ENCODE measurements at regions not wholly inside any gene's neighbourhood (a gene's known extent, or its start where the extent isn't known, plus 50 kb on each side); places are given as distances from the start of the nearest gene placed in this dataset.

- Histone ChIP-seq H3K4me2 (ENCODE audit: insufficient read depth, low read length) (no peak overlapping the region), H2AFZ (ENCODE audit: low read depth, low read length) (no peak overlapping the region), H3K27me3 (ENCODE audit: insufficient read depth, low read length, poor library complexity) (no peaks in the 10 kb centered on the region), H4K20me1 (ENCODE audit: insufficient read depth, low read length) (no peaks in the 10 kb centered on the region), H3K9ac (ENCODE audit: low read depth, low read length) (no peak overlapping the region), H3K36me3 (ENCODE audit: insufficient read depth, low read length) (no peaks in the 10 kb centered on the region), H3K9me3 (ENCODE audit: insufficient read depth, low read length, severe bottlenecking) (no peaks in the 10 kb centered on the region), H3K27ac (ENCODE audit: low read length) (no peak overlapping the region), H3K4me1 (ENCODE audit: insufficient read depth, low read length) (no peaks in the 10 kb centered on the region), H3K79me2 (ENCODE audit: insufficient read depth, low read length) (no peaks in the 10 kb centered on the region), H3K4me3 (ENCODE audit: low read depth in 1 of 2, low read length in 2 of 2) (no peak overlapping the region)
- TF ChIP-seq EZH2 (IDR thresholded peaks at IDR 0.05; ENCODE audit: borderline replicate concordance, low read depth, low read length, severe bottlenecking) (no peak), CTCF (IDR thresholded peaks at IDR 0.05; ENCODE audit: borderline replicate concordance, extremely low read depth, low read length, poor library complexity, severe bottlenecking) (no peak)
- DNase-seq: no peak
- no peak for ATAC-seq (ENCODE audit: insufficient read depth, low read depth)
Observed at GRCh38 chr7:1348823-1349335, 110.4 kb downstream of the MICALL2 start.

- Histone ChIP-seq H3K4me2 (ENCODE audit: insufficient read depth, low read length) (no peak overlapping the region), H3K4me3 (ENCODE audit: low read depth in 1 of 2, low read length in 2 of 2) (no peak overlapping the region), H2AFZ (ENCODE audit: low read depth, low read length) (no peak overlapping the region), H3K27ac (ENCODE audit: low read length) (no peak overlapping the region), H3K27me3 (ENCODE audit: insufficient read depth, low read length, poor library complexity) (no peaks in the 10 kb centered on the region), H3K4me1 (ENCODE audit: insufficient read depth, low read length) (no peaks in the 10 kb centered on the region), H3K9ac (ENCODE audit: low read depth, low read length) (no peak overlapping the region), H3K36me3 (ENCODE audit: insufficient read depth, low read length) (no peaks in the 10 kb centered on the region), H3K9me3 (ENCODE audit: insufficient read depth, low read length, severe bottlenecking) (no peaks in the 10 kb centered on the region), H3K79me2 (ENCODE audit: insufficient read depth, low read length) (no peaks in the 10 kb centered on the region), H4K20me1 (ENCODE audit: insufficient read depth, low read length) (no peaks in the 10 kb centered on the region)
- ATAC-seq (ENCODE audit: insufficient read depth, low read depth): no peak
- TF ChIP-seq EZH2 (IDR thresholded peaks at IDR 0.05; ENCODE audit: borderline replicate concordance, low read depth, low read length, severe bottlenecking): no peak
- DNase-seq: no peak
Observed at GRCh38 chr7:1349351-1349761, 109.9 kb downstream of the MICALL2 start.

- Histone ChIP-seq H2AFZ (ENCODE audit: low read depth, low read length) (no peak overlapping the region), H3K27me3 (ENCODE audit: insufficient read depth, low read length, poor library complexity) (peaks cover 2% of the 10 kb centered on the region), H3K79me2 (ENCODE audit: insufficient read depth, low read length) (no peaks in the 10 kb centered on the region), H3K4me3 (ENCODE audit: low read depth in 1 of 2, low read length in 2 of 2) (no peak overlapping the region), H3K27ac (ENCODE audit: low read length) (no peak overlapping the region), H3K9ac (ENCODE audit: low read depth, low read length) (no peak overlapping the region), H3K4me1 (ENCODE audit: insufficient read depth, low read length) (no peaks in the 10 kb centered on the region), H3K36me3 (ENCODE audit: insufficient read depth, low read length) (no peaks in the 10 kb centered on the region), H3K4me2 (ENCODE audit: insufficient read depth, low read length) (no peak overlapping the region), H3K9me3 (ENCODE audit: insufficient read depth, low read length, severe bottlenecking) (no peaks in the 10 kb centered on the region), H4K20me1 (ENCODE audit: insufficient read depth, low read length) (0 out of 2 replicates have a peak, but pooled peaks cover 5% of the 10 kb centered on the region)
- TF ChIP-seq CTCF (IDR thresholded peaks at IDR 0.05; ENCODE audit: borderline replicate concordance, extremely low read depth, low read length, poor library complexity, severe bottlenecking) (no peak), EZH2 (IDR thresholded peaks at IDR 0.05; ENCODE audit: borderline replicate concordance, low read depth, low read length, severe bottlenecking) (no peak)
- DNase-seq (no peak), ATAC-seq (ENCODE audit: insufficient read depth, low read depth) (no peak)
Observed at GRCh38 chr7:1351881-1352625, 107.2 kb downstream of the MICALL2 start.

GRCh38 chr7:1352656-1353271 is 106.5 kb downstream of the MICALL2 start:
- H3K9ac ChIP-seq (ENCODE audit: low read depth, low read length): no peak overlapping the region
- DNase-seq: no peak
- peaks cover 2% of the 10 kb centered on the region for H3K27me3 ChIP-seq (ENCODE audit: insufficient read depth, low read length, poor library complexity)
- no peak overlapping the region for H3K4me3 ChIP-seq (ENCODE audit: low read depth in 1 of 2, low read length in 2 of 2)
- H3K79me2 ChIP-seq (ENCODE audit: insufficient read depth, low read length): no peaks in the 10 kb centered on the region
- no peak overlapping the region for H3K27ac ChIP-seq (ENCODE audit: low read length)
- H4K20me1 ChIP-seq (ENCODE audit: insufficient read depth, low read length): 0 out of 2 replicates have a peak, but pooled peaks cover 5% of the 10 kb centered on the region
- no peak overlapping the region for H2AFZ ChIP-seq (ENCODE audit: low read depth, low read length)
- TF ChIP-seq CTCF (IDR thresholded peaks at IDR 0.05; ENCODE audit: borderline replicate concordance, extremely low read depth, low read length, poor library complexity, severe bottlenecking): no peak
- no peaks in the 10 kb centered on the region for H3K36me3 ChIP-seq (ENCODE audit: insufficient read depth, low read length)
- H3K9me3 ChIP-seq (ENCODE audit: insufficient read depth, low read length, severe bottlenecking): no peaks in the 10 kb centered on the region
- no peak for ATAC-seq (ENCODE audit: insufficient read depth, low read depth)
- no peaks in the 10 kb centered on the region for H3K4me1 ChIP-seq (ENCODE audit: insufficient read depth, low read length)
- no peak overlapping the region for H3K4me2 ChIP-seq (ENCODE audit: insufficient read depth, low read length)

Measured in DND-41 (cell line).